WTC11 (cell line): ENCODE measurements at regions not wholly inside any gene's neighbourhood (a gene's known extent, or its start where the extent isn't known, plus 50 kb on each side); places are given as distances from the start of the nearest gene placed in this dataset.

Experiments
- ATF1 ChIP-seq: sonication (generic); formaldehyde crosslinking; IDR thresholded peaks from 2 replicates; pipeline ENCODE4 v1.8.1; 2023; ENCODE audit warnings: mild to moderate bottlenecking, moderate library complexity, missing genetic modification reagents
- ATF3 ChIP-seq: sonication (generic); formaldehyde crosslinking; conservative IDR thresholded peaks from 2 replicates; pipeline ENCODE4 v1.8.1; 2022; ENCODE audit warnings: mild to moderate bottlenecking, missing genetic modification reagents
- CREB1 ChIP-seq: sonication (generic); formaldehyde crosslinking; IDR thresholded peaks from 2 replicates; pipeline ENCODE4 v1.8.0; 2023; ENCODE audit warnings: mild to moderate bottlenecking, missing genetic modification reagents
- CTCF ChIP-seq: fragments of 200-600 bp; IDR thresholded peaks from 2 replicates; pipeline ENCODE4 v1.8.0; 2022; ENCODE audit warnings: antibody characterized with exemption
- ESRRA ChIP-seq: sonication (generic); formaldehyde crosslinking; IDR thresholded peaks from 2 replicates; pipeline ENCODE4 v1.8.1; 2022; ENCODE audit warnings: mild to moderate bottlenecking, missing genetic modification reagents, borderline replicate concordance
- IRF2 ChIP-seq: sonication (generic); formaldehyde crosslinking; IDR thresholded peaks from 2 replicates; pipeline ENCODE4 v1.8.0; 2022; ENCODE audit warnings: low read depth, missing genetic modification reagents, borderline replicate concordance
- MYBL2 ChIP-seq: sonication (generic); formaldehyde crosslinking; IDR thresholded peaks from 2 replicates; pipeline ENCODE4 v1.8.1; 2023; ENCODE audit warnings: mild to moderate bottlenecking, moderate library complexity, missing genetic modification reagents
- NR2C2 ChIP-seq: sonication (generic); formaldehyde crosslinking; IDR thresholded peaks from 2 replicates; pipeline ENCODE4 v1.8.0; 2022; ENCODE audit warnings: mild to moderate bottlenecking, missing genetic modification reagents
- ZNF416 ChIP-seq: fragments of 250-450 bp; sonication (Bioruptor Pico); IDR thresholded peaks from 2 replicates; pipeline ENCODE4 v1.9.0; 2021; ENCODE audit warnings: mild to moderate bottlenecking, inconsistent platforms

GRCh38 chr7:33673029-33673700 lies 232.2 kb upstream of the BMPER start:
- TF ChIP-seq ATF3 = no peak
- peak; percentile 35; the same call in 1 of the 2 replicates for TF ChIP-seq CTCF
- no peak for TF ChIP-seq ESRRA (CRISPR knock-in tag)
- TF ChIP-seq MYBL2 (CRISPR knock-in tag) = no peak
- no peak for TF ChIP-seq IRF2 (CRISPR knock-in tag)
- TF ChIP-seq ATF1 (CRISPR knock-in tag) = no peak
- no peak for TF ChIP-seq ZNF416
- TF ChIP-seq CREB1 = no peak
- no peak for TF ChIP-seq NR2C2 (CRISPR knock-in tag)
